ENCODE measurements at regions not wholly inside any gene's neighbourhood (a gene's known extent, or its start where the extent isn't known, plus 50 kb on each side); places are given as distances from the start of the nearest gene placed in this dataset.
"Not testable (repeated sequence)": the region's sequence is repeated elsewhere in the genome, so short reads cannot be mapped to it uniquely, and the experiment has no call there.

- no peak overlapping the region for H3K27ac ChIP-seq
- TF ChIP-seq ZFX (IDR thresholded peaks at IDR 0.05; ENCODE audit: borderline replicate concordance) (no peak), CTCF (IDR thresholded peaks at IDR 0.05) (no peak)
Observed at GRCh38 chr2:124996406-124996805, 971.3 kb downstream of the CNTNAP5 start.

- no peak overlapping the region for H3K27ac ChIP-seq
- TF ChIP-seq CTCF (IDR thresholded peaks at IDR 0.05) (no peak), ZFX (IDR thresholded peaks at IDR 0.05; ENCODE audit: borderline replicate concordance) (no peak)
Observed at GRCh38 chr2:124999906-125000305, 974.8 kb downstream of the CNTNAP5 start.

GRCh38 chr2:125004106-125004800 is 979.2 kb downstream of the CNTNAP5 start:
- TF ChIP-seq ZFX (IDR thresholded peaks at IDR 0.05; ENCODE audit: borderline replicate concordance) = no peak
- no peak for TF ChIP-seq CTCF (IDR thresholded peaks at IDR 0.05)
- H3K27ac ChIP-seq = no peak overlapping the region

GRCh38 chr2:125006676-125007075 is 981.6 kb downstream of the CNTNAP5 start:
- no peak overlapping the region for H3K27ac ChIP-seq
- TF ChIP-seq CTCF (IDR thresholded peaks at IDR 0.05) (no peak), ZFX (IDR thresholded peaks at IDR 0.05; ENCODE audit: borderline replicate concordance) (no peak)

- not testable (repeated sequence) for H3K27ac ChIP-seq
Observed at GRCh38 chr2:125028721-125029120, 1003.6 kb downstream of the CNTNAP5 start.

- no peak for TF ChIP-seq ZFX (IDR thresholded peaks at IDR 0.05; ENCODE audit: borderline replicate concordance)
- no peak for TF ChIP-seq CTCF (IDR thresholded peaks at IDR 0.05)
Observed at GRCh38 chr2:125033871-125034270, 1008.8 kb downstream of the CNTNAP5 start.

GRCh38 chr2:125037135-125037653 is 1012.1 kb downstream of the CNTNAP5 start:
- TF ChIP-seq CTCF (IDR thresholded peaks at IDR 0.05) (no peak), ZFX (IDR thresholded peaks at IDR 0.05; ENCODE audit: borderline replicate concordance) (no peak)
- no peak overlapping the region for H3K27ac ChIP-seq

More at GRCh38 chr2:125033871-125034270, 1008.8 kb downstream of the CNTNAP5 start:
- no peak overlapping the region for H3K27ac ChIP-seq

Data from 22Rv1 (cell line).